IMR-90 (cell line): ENCODE measurements at regions not wholly inside any gene's neighbourhood (a gene's known extent, or its start where the extent isn't known, plus 50 kb on each side); places are given as distances from the start of the nearest gene placed in this dataset.

ENCODE experiments used
- ATAC-seq: fragments of 200-7000 bp; cut with Tn5 transposase; 2 replicates; pipeline ENCODE4 v1.9.1; 2020; ENCODE audit warnings: low read depth, mild to moderate bottlenecking, moderate library complexity
- BruUV-seq: library from RNA; stranded (reverse); fragments of 400-500 nt; replicated peaks from 2 replicates; lab custom pipeline; 2021; lab: Mats Ljungman, UMichigan
- CTCF ChIA-PET: fragments of 300-600 bp; formaldehyde crosslinking; extraction: SDS; loops from one replicate; lab custom pipeline; 2021; ENCODE audit warnings: antibody characterized with exemption; lab: Yijun Ruan, JAX
- POLR2A ChIA-PET: fragments of 300-600 bp; sonication (Branson Sonifier 250); formaldehyde crosslinking; loops from one replicate; lab custom pipeline; 2022; ENCODE audit warnings: antibody characterized with exemption; ENCODE audit not compliant: unreplicated experiment; lab: Charles Lee
- DNase-seq: peaks from one replicate; pipeline ENCODE4 v3.0.0; 2013
- H2AFZ ChIP-seq: replicated peaks from 2 replicates; pipeline ENCODE3; 2013; ENCODE audit warnings: low read length, mild to moderate bottlenecking; ENCODE audit not compliant: poor library complexity
- H2AK5ac ChIP-seq: 2 replicates; pipeline ENCODE4 v1.6.1; 2013; ENCODE audit warnings: low read depth, low read length, inconsistent platforms
- H2AK9ac ChIP-seq: replicated peaks from 2 replicates; pipeline ENCODE3; 2013; ENCODE audit warnings: mild to moderate bottlenecking, low read depth, low read length, moderate library complexity; ENCODE audit not compliant: poor library complexity
- H2BK120ac ChIP-seq: 2 replicates; pipeline ENCODE4 v1.6.1; 2013; ENCODE audit warnings: low read depth, low read length, inconsistent platforms
- H2BK15ac ChIP-seq: 3 replicates; pipeline ENCODE4 v1.6.1; 2013; ENCODE audit warnings: low read depth, low read length, inconsistent platforms
- H2BK20ac ChIP-seq: 2 replicates; pipeline ENCODE4 v1.6.1; 2013; ENCODE audit warnings: low read depth, mild to moderate bottlenecking, inconsistent platforms, low read length, moderate library complexity
- H2BK5ac ChIP-seq: 2 replicates; pipeline ENCODE4 v1.6.1; 2013; ENCODE audit warnings: mild to moderate bottlenecking, low read depth, low read length, inconsistent platforms; ENCODE audit not compliant: poor library complexity, severe bottlenecking
- H3K14ac ChIP-seq: replicated peaks from 2 replicates; pipeline ENCODE4 v1.6.1; 2013; ENCODE audit warnings: low read depth, low read length, inconsistent platforms
- H3K18ac ChIP-seq: 2 replicates; pipeline ENCODE4 v1.6.1; 2013; ENCODE audit warnings: low read depth, low read length, control low read depth
- H3K23ac ChIP-seq: 2 replicates; pipeline ENCODE4 v1.6.1; 2013; ENCODE audit warnings: low read depth, low read length, inconsistent platforms
- H3K27ac ChIP-seq: 2 replicates; pipeline ENCODE4 v1.5.1; 2013; ENCODE audit warnings: mild to moderate bottlenecking, control low read depth, low read length; ENCODE audit not compliant: insufficient read depth
- H3K27me3 ChIP-seq: 2 replicates; pipeline ENCODE4 v1.6.1; 2013; ENCODE audit warnings: low read length; ENCODE audit not compliant: control insufficient read depth, insufficient read depth
- H3K36me3 ChIP-seq: 2 replicates; pipeline ENCODE4 v1.6.1; 2013; ENCODE audit warnings: low read length, mixed read lengths; ENCODE audit not compliant: control insufficient read depth, insufficient read depth
- H3K4ac ChIP-seq: 2 replicates; pipeline ENCODE4 v1.6.1; 2013; ENCODE audit warnings: low read depth, low read length, inconsistent platforms
- H3K4me1 ChIP-seq: 2 replicates; pipeline ENCODE4 v1.6.1; 2013; ENCODE audit warnings: low read length, mixed read lengths; ENCODE audit not compliant: control insufficient read depth, insufficient read depth
- H3K4me2 ChIP-seq: 2 replicates; pipeline ENCODE4 v1.6.1; 2013; ENCODE audit warnings: low read depth, mild to moderate bottlenecking, control low read depth, low read length, moderate library complexity
- H3K4me3 ChIP-seq: 2 replicates; pipeline ENCODE4 v1.5.1; 2013; ENCODE audit warnings: low read depth, mild to moderate bottlenecking, control low read depth, low read length, moderate library complexity; ENCODE audit not compliant: insufficient read depth
- H3K56ac ChIP-seq: 2 replicates; pipeline ENCODE4 v1.6.1; 2013; ENCODE audit warnings: low read length, inconsistent platforms; ENCODE audit not compliant: insufficient read depth; ENCODE audit errors: extremely low read depth
- H3K79me1 ChIP-seq, 2 experiments: 2 replicates each; pipeline ENCODE4 v1.6.1; 2013; ENCODE audit warnings: low read length in 2 of 2, inconsistent platforms in 1 of 2, low read depth in 1 of 2
- H3K9ac ChIP-seq: 2 replicates; pipeline ENCODE4 v1.6.1; 2013; ENCODE audit warnings: low read depth, low read length, control low read depth
- H3K9me1 ChIP-seq: 2 replicates; pipeline ENCODE4 v1.6.1; 2013; ENCODE audit warnings: low read length, inconsistent platforms; ENCODE audit not compliant: insufficient read depth
- H3K9me3 ChIP-seq: 2 replicates; pipeline ENCODE4 v1.6.1; 2013; ENCODE audit warnings: low read length; ENCODE audit not compliant: control insufficient read depth, insufficient read depth
- H4K20me1 ChIP-seq: 2 replicates; pipeline ENCODE4 v1.6.1; 2013; ENCODE audit warnings: low read length, inconsistent platforms; ENCODE audit not compliant: insufficient read depth
- H4K5ac ChIP-seq: 2 replicates; pipeline ENCODE4 v1.6.1; 2013; ENCODE audit warnings: mild to moderate bottlenecking, low read depth, low read length, control low read depth
- H4K8ac ChIP-seq, 2 experiments: 2 replicates each; pipeline ENCODE4 v1.6.1; 2013; ENCODE audit warnings: low read depth in 2 of 2, low read length in 2 of 2, control low read depth in 1 of 2, inconsistent platforms in 1 of 2
- H4K91ac ChIP-seq: 2 replicates; pipeline ENCODE4 v1.6.1; 2013; ENCODE audit warnings: low read depth, low read length, inconsistent platforms; ENCODE audit not compliant: insufficient read depth
- CEBPB ChIP-seq: IDR thresholded peaks from 2 replicates; pipeline ENCODE4 v1.6.1; 2012; ENCODE audit warnings: low read depth, low read length, improper control_type of control experiment
- CHD1 ChIP-seq: IDR thresholded peaks from 2 replicates; pipeline ENCODE4 v1.6.1; 2012; ENCODE audit warnings: low read depth, low read length, improper control_type of control experiment
- CTCF ChIP-seq: conservative IDR thresholded peaks from 2 replicates; pipeline ENCODE4 v1.5.1; 2012; ENCODE audit warnings: mild to moderate bottlenecking, low read depth, low read length, improper control_type of control experiment
- ELK1 ChIP-seq: fragments of 150-350 bp; IDR thresholded peaks from 2 replicates; pipeline ENCODE4 v1.6.1; 2016; ENCODE audit warnings: low read depth, mild to moderate bottlenecking, low read length, moderate library complexity, borderline replicate concordance
- MAFK ChIP-seq: IDR thresholded peaks from 2 replicates; pipeline ENCODE4 v1.6.1; 2012; ENCODE audit warnings: low read depth, low read length, improper control_type of control experiment
- MAZ ChIP-seq: IDR thresholded peaks from 2 replicates; pipeline ENCODE4 v1.6.1; 2012; ENCODE audit warnings: low read depth, mild to moderate bottlenecking, low read length, improper control_type of control experiment, moderate library complexity, borderline replicate concordance
- MXI1 ChIP-seq: IDR thresholded peaks from 2 replicates; pipeline ENCODE4 v1.6.1; 2012; ENCODE audit warnings: low read depth, mild to moderate bottlenecking, low read length, moderate library complexity, borderline replicate concordance
- NFE2L2 ChIP-seq: fragments of 150-350 bp; IDR thresholded peaks from 2 replicates; pipeline ENCODE4 v1.6.1; 2016; ENCODE audit warnings: low read depth, mild to moderate bottlenecking, low read length
- RAD21 ChIP-seq: IDR thresholded peaks from 2 replicates; pipeline ENCODE4 v1.6.1; 2012; ENCODE audit warnings: low read length, improper control_type of control experiment
- RCOR1 ChIP-seq: IDR thresholded peaks from 2 replicates; pipeline ENCODE4 v1.6.1; 2012; ENCODE audit warnings: mild to moderate bottlenecking, low read length, improper control_type of control experiment; ENCODE audit not compliant: insufficient replicate concordance
- RFX5 ChIP-seq: IDR thresholded peaks from 2 replicates; pipeline ENCODE4 v1.8.0; 2012; ENCODE audit warnings: low read depth, mild to moderate bottlenecking, low read length, moderate library complexity
- USF2 ChIP-seq: fragments of 150-350 bp; IDR thresholded peaks from 2 replicates; pipeline ENCODE4 v1.6.1; 2017; ENCODE audit warnings: mild to moderate bottlenecking, antibody characterized with exemption, low read length, low read depth
- WGBS, 2 experiments: methylation state at CpG; one replicate each; pipeline versions ENCODE4 v1.1.5 to v1.1.7; 2013; ENCODE audit warnings: missing lambda C conversion rate in 2 of 2; ENCODE audit not compliant: insufficient read length in 1 of 2; ENCODE audit errors: extremely low coverage in 2 of 2; 5-methylcytosine and 5-hydroxymethylcytosine counted together
- dilution Hi-C: fragments of 300-500 bp; cut with HindIII; formaldehyde crosslinking; loops from one replicate; pipeline ENCODE4 v1.14.3; 2018; ENCODE audit warnings: low sequenced_read_pairs; ENCODE audit not compliant: unreplicated experiment
- in situ Hi-C: fragments of 300-500 bp; cut with MboI; formaldehyde crosslinking; loops from 3 replicates; pipeline ENCODE4 v1.14.3; 2019; ENCODE audit warnings: low sequenced_read_pairs, inconsistent platforms, mixed read lengths
- intact Hi-C: fragments of 100-400 bp; cut with micrococcal nuclease; formaldehyde crosslinking; loops from 2 replicates; pipeline ENCODE4 v1.10.0; 2022

- Histone ChIP-seq H2BK120ac (no peak overlapping the region), H2BK5ac (no peak overlapping the region), H2BK15ac (no peak overlapping the region), H3K4me1 (peaks cover 10% of the 10 kb centered on the region), H4K5ac (no peak overlapping the region), H3K4me2 (no peak overlapping the region), H3K4me3 (no peak overlapping the region), H4K8ac (no peak overlapping the region), H3K56ac (no peak overlapping the region), H4K20me1 (no peaks in the 10 kb centered on the region), H3K27me3 (no peaks in the 10 kb centered on the region), H3K23ac (no peak overlapping the region), H2AK5ac (no peak overlapping the region), H3K9ac (no peak overlapping the region), H3K27ac (no peak overlapping the region), H3K79me1 (no peaks in the 10 kb centered on the region), H3K18ac (no peak overlapping the region), H4K91ac (no peak overlapping the region), H3K9me1 (peaks cover 8% of the 10 kb centered on the region), H2BK20ac (no peak overlapping the region), H3K4ac (no peak overlapping the region), H3K14ac (no peak overlapping the region), H3K9me3 (no peaks in the 10 kb centered on the region), H2AFZ (no peak overlapping the region), H3K36me3 (no peaks in the 10 kb centered on the region), H2AK9ac (no peak overlapping the region)
- TF ChIP-seq MAZ (no peak), CTCF (no peak), CEBPB (no peak), NFE2L2 (no peak), RCOR1 (no peak), RFX5 (no peak), RAD21 (no peak), MAFK (no peak), CHD1 (no peak), USF2 (no peak), ELK1 (no peak), MXI1 (no peak)
- no TSS peak for BruUV-seq
- ATAC-seq (no peak), DNase-seq (no peak)
- CTCF ChIA-PET, result no interaction called here
- in situ Hi-C loops (no loop called here), dilution Hi-C loops (no loop called here), intact Hi-C loops (no loop called here)
- 100% methylated on average over 2 of the region's 6 CpGs; no CpG with 5 or more reads in 1 of the 2 experiments for WGBS, 2 experiments
- POLR2A ChIA-PET, result no interaction called here
Observed at GRCh38 chr10:33416691-33417090, 82.2 kb upstream of the NRP1 start.
